Esophagus muscularis mucosa (tissue), 4 donors: ENCODE measurements at regions not wholly inside any gene's neighbourhood (a gene's known extent, or its start where the extent isn't known, plus 50 kb on each side); places are given as distances from the start of the nearest gene placed in this dataset.

Source experiments
- DNase-seq: peaks from one replicate; pipeline ENCODE4 v3.0.0-alpha.2; 2017; ENCODE audit errors: extremely low spot score
- H3K27ac ChIP-seq, 4 donors: fragments of 200-600 bp; sonication (generic); replicated peaks in 1 of 4; 1 replicate in 3 of 4; 2 replicates in 1 of 4; pipeline ENCODE4 v1.5.1; 2016 to 2019; ENCODE audit warnings: mild to moderate bottlenecking in 1 of 4
- H3K27me3 ChIP-seq, 4 donors: fragments of 200-600 bp; sonication (generic); one replicate each; pipeline versions ENCODE4 v1.5.1 to v1.6.0; 2016 to 2019
- H3K36me3 ChIP-seq, 4 donors: fragments of 200-600 bp; sonication (generic); one replicate each; pipeline ENCODE4 v1.5.1; 2016 to 2019
- H3K4me1 ChIP-seq, 4 donors: fragments of 200-600 bp; sonication (generic); one replicate each; pipeline ENCODE4 v1.5.1; 2016 to 2019
- H3K4me3 ChIP-seq, 4 donors: fragments of 200-600 bp; sonication (generic); 1 replicate in 2 of 4; 2 replicates in 2 of 4; pipeline ENCODE4 v1.5.1; 2016 to 2019; ENCODE audit warnings: mild to moderate bottlenecking in 4 of 4, moderate library complexity in 1 of 4
- H3K9me3 ChIP-seq, 4 donors: fragments of 200-600 bp; sonication (generic); 1 replicate in 3 of 4; 2 replicates in 1 of 4; pipeline ENCODE4 v1.5.1; 2016 to 2019
- EP300 ChIP-seq: sonication (generic); formaldehyde crosslinking; IDR thresholded peaks from one replicate; pipeline ENCODE4 v1.6.1; 2017; ENCODE audit warnings: antibody characterized with exemption
- POLR2A ChIP-seq: fragments of 450-650 bp; IDR thresholded peaks from one replicate; pipeline ENCODE4 v1.6.1; 2017; ENCODE audit warnings: antibody characterized with exemption, moderate library complexity, mild to moderate bottlenecking, low read depth
- POLR2AphosphoS5 ChIP-seq, 2 donors: sonication (generic); formaldehyde crosslinking; IDR thresholded peaks; one replicate each; pipeline ENCODE4 v1.6.1; 2017; ENCODE audit warnings: antibody characterized with exemption in 2 of 2
- WGBS: methylation state at CpG from one replicate; pipeline ENCODE4 v1.1.5; 2018; 5-methylcytosine and 5-hydroxymethylcytosine counted together
- intact Hi-C: fragments of 100-400 bp; cut with DNase I; formaldehyde crosslinking; loops from one replicate; pipeline ENCODE4 v1.15.1; 2023
- TF ChIP-seq, protein P1 (sequence below), 3 experiments: fragments of 200-600 bp in 2 of 3; fragments of 450-650 bp in 1 of 3; sonication (generic) in 2 of 3; IDR thresholded peaks; one replicate each; pipeline ENCODE4 v1.5.1; 2017 to 2019; ENCODE audit warnings: antibody characterized with exemption in 3 of 3, mild to moderate bottlenecking in 2 of 3, moderate library complexity in 1 of 3

- Histone ChIP-seq H3K4me3 (no peak overlapping the region), H3K27ac (no peak overlapping the region), H3K27me3 (no peaks in the 10 kb centered on the region), H3K4me1 (peaks cover under 1 to 9% (median 2%) of the 10 kb centered on the region in 4 donors), H3K36me3 (peaks cover 3 to 19% (median 16%) of the 10 kb centered on the region in 4 donors), H3K9me3 (no peaks in the 10 kb centered on the region)
- WGBS = 86% methylated on average over 10 of the region's 10 CpGs
- intact Hi-C loops = no loop called here
- no peak for DNase-seq
- TF ChIP-seq, protein P1, sequence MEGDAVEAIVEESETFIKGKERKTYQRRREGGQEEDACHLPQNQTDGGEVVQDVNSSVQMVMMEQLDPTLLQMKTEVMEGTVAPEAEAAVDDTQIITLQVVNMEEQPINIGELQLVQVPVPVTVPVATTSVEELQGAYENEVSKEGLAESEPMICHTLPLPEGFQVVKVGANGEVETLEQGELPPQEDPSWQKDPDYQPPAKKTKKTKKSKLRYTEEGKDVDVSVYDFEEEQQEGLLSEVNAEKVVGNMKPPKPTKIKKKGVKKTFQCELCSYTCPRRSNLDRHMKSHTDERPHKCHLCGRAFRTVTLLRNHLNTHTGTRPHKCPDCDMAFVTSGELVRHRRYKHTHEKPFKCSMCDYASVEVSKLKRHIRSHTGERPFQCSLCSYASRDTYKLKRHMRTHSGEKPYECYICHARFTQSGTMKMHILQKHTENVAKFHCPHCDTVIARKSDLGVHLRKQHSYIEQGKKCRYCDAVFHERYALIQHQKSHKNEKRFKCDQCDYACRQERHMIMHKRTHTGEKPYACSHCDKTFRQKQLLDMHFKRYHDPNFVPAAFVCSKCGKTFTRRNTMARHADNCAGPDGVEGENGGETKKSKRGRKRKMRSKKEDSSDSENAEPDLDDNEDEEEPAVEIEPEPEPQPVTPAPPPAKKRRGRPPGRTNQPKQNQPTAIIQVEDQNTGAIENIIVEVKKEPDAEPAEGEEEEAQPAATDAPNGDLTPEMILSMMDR (IDR thresholded peaks at IDR 0.05) = no peak
- no peak for TF ChIP-seq EP300
- TF ChIP-seq POLR2A = no peak
- no peak for TF ChIP-seq POLR2AphosphoS5 (IDR thresholded peaks at IDR 0.05)
Measured at GRCh38 chr3:127037971-127038446, 55.1 kb downstream of the PLXNA1 start.

DNA sequence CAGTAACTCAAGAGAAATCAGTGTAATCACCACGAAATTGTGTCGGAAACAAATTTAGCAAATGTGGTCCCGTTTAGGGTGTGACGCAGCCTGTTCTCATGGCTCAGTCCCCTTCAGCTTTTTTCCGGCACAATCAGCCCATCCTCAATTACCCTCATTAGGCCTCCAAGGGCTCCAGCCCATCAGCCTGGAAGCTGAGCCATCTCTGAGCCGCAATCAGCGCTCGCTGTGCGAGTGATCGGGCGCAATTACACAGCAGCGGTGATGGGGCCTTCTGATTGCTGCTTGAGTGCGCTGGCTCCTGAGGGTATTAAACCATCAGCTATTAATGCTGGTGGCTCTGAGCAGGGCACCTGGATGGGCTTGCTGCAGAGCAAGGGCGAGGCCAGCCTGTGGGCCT is 55.6 kb downstream of the PLXNA1 start:
- intact Hi-C loops = no loop called here

GRCh38 chr3:127038923-127039581 is 56.1 kb downstream of the PLXNA1 start:
- Histone ChIP-seq H3K27me3 (no peaks in the 10 kb centered on the region), H3K9me3 (no peaks in the 10 kb centered on the region), H3K4me1 (peaks cover 4 to 20% (median 13%) of the 10 kb centered on the region in 4 donors), H3K36me3 (peaks cover 0 to 8% (median 6%) of the 10 kb centered on the region in 4 donors), H3K4me3 (no peak overlapping the region), H3K27ac (no peak overlapping the region)
- intact Hi-C loops = no loop called here
- TF ChIP-seq, protein P1 (IDR thresholded peaks at IDR 0.05) = no peak
- TF ChIP-seq POLR2A = no peak
- no peak for TF ChIP-seq EP300
- no peak for TF ChIP-seq POLR2AphosphoS5 (IDR thresholded peaks at IDR 0.05)
- DNase-seq = no peak
- WGBS = 85% methylated on average over 10 of the region's 12 CpGs

More for the DNA sequence above, 55.6 kb downstream of the PLXNA1 start:
- Histone ChIP-seq H3K36me3 (peaks cover 0 to 14% (median 12%) of the 10 kb centered on the region in 4 donors), H3K27me3 (no peaks in the 10 kb centered on the region), H3K4me1 (peaks cover 4 to 14% (median 7%) of the 10 kb centered on the region in 4 donors), H3K27ac (no peak overlapping the region), H3K4me3 (no peak overlapping the region), H3K9me3 (no peaks in the 10 kb centered on the region)
- WGBS = 88% methylated on average over 13 of the region's 14 CpGs
- no peak for TF ChIP-seq POLR2A
- TF ChIP-seq, protein P1 (IDR thresholded peaks at IDR 0.05) = no peak
- no peak for TF ChIP-seq EP300
- no peak for TF ChIP-seq POLR2AphosphoS5 (IDR thresholded peaks at IDR 0.05)
- no peak for DNase-seq

DNA sequence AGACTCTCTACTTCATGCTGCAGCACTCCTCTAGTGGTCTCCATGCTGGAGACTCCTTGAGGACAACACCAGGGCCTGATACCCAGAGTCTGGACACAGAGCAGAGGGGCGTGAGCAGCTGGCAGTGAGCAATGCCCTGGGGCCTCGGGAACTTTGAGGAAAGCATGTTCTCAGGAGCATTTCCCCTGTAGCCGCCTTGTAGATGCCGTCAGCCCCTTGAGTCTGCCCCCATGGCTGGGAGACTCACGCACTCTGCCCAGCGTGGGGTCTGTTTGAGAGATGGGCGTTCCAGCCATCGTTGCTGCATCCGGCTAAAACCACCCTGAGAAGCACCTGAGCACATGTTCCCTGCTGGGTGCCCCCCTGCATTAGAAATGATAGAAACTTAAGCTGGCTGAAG is 56.8 kb downstream of the PLXNA1 start:
- peaks cover 0 to 2% (median under 1%) of the 10 kb centered on the region in 4 donors for H3K36me3 ChIP-seq
- H3K9me3 ChIP-seq = no peaks in the 10 kb centered on the region
- peaks cover 4 to 27% (median 16%) of the 10 kb centered on the region in 4 donors for H3K4me1 ChIP-seq
- no peak overlapping the region for H3K27ac ChIP-seq
- H3K27me3 ChIP-seq = no peaks in the 10 kb centered on the region
- no peak overlapping the region for H3K4me3 ChIP-seq
- intact Hi-C loops = no loop called here
- TF ChIP-seq POLR2A = no peak
- TF ChIP-seq, protein P1 (IDR thresholded peaks at IDR 0.05) = no peak
- 100% methylated on average over 2 of the region's 9 CpGs for WGBS
- DNase-seq = no peak
